ENCODE measurements at regions not wholly inside any gene's neighbourhood (a gene's known extent, or its start where the extent isn't known, plus 50 kb on each side); places are given as distances from the start of the nearest gene placed in this dataset.

- TF ChIP-seq EZH2 (IDR thresholded peaks at IDR 0.05; ENCODE audit: insufficient read depth, poor library complexity, severe bottlenecking) (no peak), EZH2phosphoT487 (IDR thresholded peaks at IDR 0.05; ENCODE audit: insufficient read depth, low read depth) (no peak)
Observed at GRCh38 chr5:60162441-60162840, 268.9 kb upstream of the PDE4D start.

All from GM23248 (cell line).